H9 (cell line): ENCODE measurements at regions not wholly inside any gene's neighbourhood (a gene's known extent, or its start where the extent isn't known, plus 50 kb on each side); places are given as distances from the start of the nearest gene placed in this dataset.

ENCODE experiments used
- DNase-seq: peaks from one replicate; pipeline ENCODE4 v3.0.0-alpha.2; 2017
- H2AFZ ChIP-seq: one replicate; pipeline ENCODE4 v1.6.1; 2013; ENCODE audit warnings: mild to moderate bottlenecking, low read length, control low read depth, moderate library complexity
- H2AK5ac ChIP-seq: 2 replicates; pipeline ENCODE4 v1.6.1; 2013; ENCODE audit warnings: low read length, control low read depth, mixed read lengths; ENCODE audit not compliant: insufficient read length
- H2BK120ac ChIP-seq: one replicate; pipeline ENCODE4 v1.6.1; 2013; ENCODE audit warnings: low read depth, mild to moderate bottlenecking, low read length, control low read depth, inconsistent platforms; ENCODE audit not compliant: poor library complexity, severe bottlenecking
- H2BK12ac ChIP-seq: 2 replicates; pipeline ENCODE4 v1.6.1; 2013; ENCODE audit warnings: low read length, control low read depth, mixed read lengths, low read depth; ENCODE audit not compliant: insufficient read length
- H2BK15ac ChIP-seq: 2 replicates; pipeline ENCODE4 v1.6.1; 2013; ENCODE audit warnings: low read depth, low read length, control low read depth
- H2BK20ac ChIP-seq: one replicate; pipeline ENCODE4 v1.6.1; 2013; ENCODE audit warnings: low read depth, mild to moderate bottlenecking, low read length, control low read depth, inconsistent platforms; ENCODE audit not compliant: poor library complexity, severe bottlenecking
- H2BK5ac ChIP-seq: 2 replicates; pipeline ENCODE4 v1.6.1; 2013; ENCODE audit warnings: low read length, control low read depth, mixed read lengths; ENCODE audit not compliant: insufficient read length
- H3K14ac ChIP-seq: 2 replicates; pipeline ENCODE4 v1.6.1; 2013; ENCODE audit warnings: low read length, control low read depth; ENCODE audit not compliant: insufficient read depth
- H3K18ac ChIP-seq: 2 replicates; pipeline ENCODE4 v1.6.1; 2013; ENCODE audit warnings: low read depth, mild to moderate bottlenecking, mixed read lengths, low read length, control low read depth; ENCODE audit not compliant: insufficient read length
- H3K23ac ChIP-seq: 2 replicates; pipeline ENCODE4 v1.6.1; 2013; ENCODE audit warnings: low read length, control low read depth, mixed read lengths, low read depth; ENCODE audit not compliant: insufficient read length
- H3K23me2 ChIP-seq: 2 replicates; pipeline ENCODE4 v1.6.1; 2013; ENCODE audit warnings: low read depth, mild to moderate bottlenecking, mixed read lengths, low read length, control low read depth; ENCODE audit not compliant: insufficient read length, poor library complexity, severe bottlenecking
- H3K27ac ChIP-seq: 2 replicates; pipeline ENCODE4 v1.5.1; 2013; ENCODE audit warnings: low read length, control low read depth, mixed read lengths, low read depth; ENCODE audit not compliant: insufficient read length
- H3K27me3 ChIP-seq: 2 replicates; pipeline ENCODE4 v1.6.1; 2013; ENCODE audit warnings: low read length, control low read depth, inconsistent platforms; ENCODE audit not compliant: insufficient read depth
- H3K4ac ChIP-seq: 2 replicates; pipeline ENCODE4 v1.6.1; 2013; ENCODE audit warnings: low read depth, mild to moderate bottlenecking, control low read depth, inconsistent platforms, low read length, moderate library complexity
- H3K4me1 ChIP-seq: 2 replicates; pipeline ENCODE4 v1.6.1; 2013; ENCODE audit warnings: low read length, control low read depth, inconsistent platforms; ENCODE audit not compliant: insufficient read depth
- H3K4me2 ChIP-seq: 2 replicates; pipeline ENCODE4 v1.6.1; 2013; ENCODE audit warnings: low read length, control low read depth, mixed read lengths; ENCODE audit not compliant: insufficient read length, insufficient read depth
- H3K56ac ChIP-seq: 2 replicates; pipeline ENCODE4 v1.6.1; 2013; ENCODE audit warnings: low read depth, mild to moderate bottlenecking, mixed read lengths, low read length, control low read depth; ENCODE audit not compliant: insufficient read length
- H3K79me1 ChIP-seq: 2 replicates; pipeline ENCODE4 v1.6.1; 2013; ENCODE audit warnings: low read depth, mild to moderate bottlenecking, moderate library complexity, low read length, control low read depth, inconsistent platforms; ENCODE audit not compliant: insufficient read depth, poor library complexity, severe bottlenecking
- H3K79me2 ChIP-seq: 2 replicates; pipeline ENCODE4 v1.6.1; 2013; ENCODE audit warnings: low read length, control low read depth, inconsistent platforms; ENCODE audit not compliant: insufficient read depth
- H3K9ac ChIP-seq: 2 replicates; pipeline ENCODE4 v1.6.1; 2013; ENCODE audit warnings: low read length, control low read depth, mixed read lengths; ENCODE audit not compliant: insufficient read length; ENCODE audit errors: extremely low read depth
- H3K9me3 ChIP-seq: one replicate; pipeline ENCODE4 v1.6.1; 2013; ENCODE audit warnings: low read depth, low read length, inconsistent platforms; ENCODE audit not compliant: control insufficient read depth
- H3T11ph ChIP-seq: one replicate; pipeline ENCODE4 v1.6.1; 2013; ENCODE audit warnings: mild to moderate bottlenecking, low read length, control low read depth, inconsistent platforms
- H4K20me1 ChIP-seq: one replicate; pipeline ENCODE4 v1.6.1; 2013; ENCODE audit not compliant: control insufficient read depth, insufficient read length, insufficient read depth
- H4K5ac ChIP-seq: 2 replicates; pipeline ENCODE4 v1.6.1; 2013; ENCODE audit warnings: low read depth, mild to moderate bottlenecking, mixed read lengths, low read length, control low read depth; ENCODE audit not compliant: insufficient read length
- H4K8ac ChIP-seq: replicated peaks from 2 replicates; pipeline ENCODE4 v1.6.1; 2013; ENCODE audit warnings: low read length, control low read depth, mixed read lengths, low read depth; ENCODE audit not compliant: insufficient read length
- H4K91ac ChIP-seq: 2 replicates; pipeline ENCODE4 v1.6.1; 2013; ENCODE audit warnings: low read depth, mild to moderate bottlenecking, moderate library complexity, mixed read lengths, low read length, control low read depth; ENCODE audit not compliant: insufficient read length
- H3K27ac Mint-ChIP-seq, 3 experiments: 2 replicates in 2 of 3; 3 replicates in 1 of 3; pipeline ENCODE4 v1.8.0; 2020 to 2021; ENCODE audit warnings: mixed read lengths in 3 of 3, mild to moderate bottlenecking in 1 of 3, moderate library complexity in 1 of 3
- H3K27me3 Mint-ChIP-seq: 2 replicates; pipeline ENCODE4 v1.8.0; 2021; ENCODE audit warnings: low read depth, mild to moderate bottlenecking, moderate library complexity, mixed read lengths
- H3K36me3 Mint-ChIP-seq, 3 experiments: 2 replicates in 2 of 3; 3 replicates in 1 of 3; pipeline ENCODE4 v1.8.0; 2020 to 2021; ENCODE audit warnings: low read depth in 3 of 3, mixed read lengths in 3 of 3; ENCODE audit not compliant: insufficient read depth in 1 of 3
- H3K4me1 Mint-ChIP-seq, 2 experiments: 2 replicates each; pipeline ENCODE4 v1.8.0; 2020; ENCODE audit warnings: mixed read lengths in 2 of 2
- H3K4me3 Mint-ChIP-seq, 2 experiments: 2 replicates in 1 of 2; 3 replicates in 1 of 2; pipeline ENCODE4 v1.8.0; 2020 to 2021; ENCODE audit warnings: mild to moderate bottlenecking in 2 of 2, mixed read lengths in 2 of 2, moderate library complexity in 1 of 2
- H3K9me3 Mint-ChIP-seq, 2 experiments: 2 replicates in 1 of 2; 3 replicates in 1 of 2; pipeline ENCODE4 v1.8.0; 2020; ENCODE audit warnings: mild to moderate bottlenecking in 2 of 2, mixed read lengths in 2 of 2, moderate library complexity in 1 of 2
- CTCF ChIP-seq: fragments of 200-600 bp; sonication (generic); conservative IDR thresholded peaks from 3 replicates; pipeline ENCODE4 v1.8.0; 2021; ENCODE audit warnings: antibody characterized with exemption, mild to moderate bottlenecking
- WGBS: extraction: QIAGEN DNeasy Blood & Tissue Kit; methylation state at CpG from one replicate; pipeline ENCODE4 v1.1.7; 2013; ENCODE audit warnings: missing lambda C conversion rate, low lambda C conversion rate, mixed read lengths; ENCODE audit not compliant: insufficient read length; ENCODE audit errors: extremely low coverage; 5-methylcytosine and 5-hydroxymethylcytosine counted together

DNA sequence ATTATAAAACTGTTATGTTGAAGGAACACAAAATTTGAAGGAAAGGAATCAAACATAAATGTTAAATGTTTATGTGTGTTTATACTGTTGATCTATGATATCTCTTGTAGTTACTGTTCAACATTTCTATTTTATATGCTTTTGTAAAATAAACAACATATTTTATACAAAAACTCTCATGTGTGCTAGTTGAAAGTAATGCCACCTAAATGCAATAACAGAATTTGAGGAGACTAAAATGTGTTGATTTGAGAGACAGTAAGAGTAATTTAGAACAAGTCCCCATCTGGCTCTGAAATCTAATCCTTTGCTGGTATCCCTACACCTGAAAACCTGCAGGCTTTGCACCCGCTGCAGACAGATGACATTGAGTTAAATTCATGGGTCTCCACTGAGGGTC lies 95.7 kb upstream of the TOP3B start:
- peaks cover 83% of the 10 kb centered on the region for H3K27me3 ChIP-seq
- Mint-ChIP-seq H3K27ac (no peak overlapping the region), H3K9me3 (no peaks in the 10 kb centered on the region), H3K4me1 (no peaks in the 10 kb centered on the region), H3K27me3 (peaks cover 100% of the 10 kb centered on the region), H3K36me3 (no peaks in the 10 kb centered on the region), H3K4me3 (no peak overlapping the region)
- no peak for TF ChIP-seq CTCF
- H3K18ac ChIP-seq: no peak overlapping the region
- H3K14ac ChIP-seq: no peak overlapping the region
- no peak overlapping the region for H2BK120ac ChIP-seq
- no CpG with 5 or more reads among the region's 1 CpG for WGBS
- no peak overlapping the region for H2BK15ac ChIP-seq
- no peak overlapping the region for H3K4ac ChIP-seq
- no peaks in the 10 kb centered on the region for H3K9me3 ChIP-seq
- no peak overlapping the region for H4K91ac ChIP-seq
- no peaks in the 10 kb centered on the region for H3K4me1 ChIP-seq
- H3K79me2 ChIP-seq: no peaks in the 10 kb centered on the region
- no peak overlapping the region for H3K9ac ChIP-seq
- no peak overlapping the region for H3K27ac ChIP-seq
- no peak overlapping the region for H3K4me2 ChIP-seq
- H3T11ph ChIP-seq: no peak overlapping the region
- no peak overlapping the region for H2BK12ac ChIP-seq
- no peak overlapping the region for H3K56ac ChIP-seq
- no peaks in the 10 kb centered on the region for H4K20me1 ChIP-seq
- no peak overlapping the region for H4K5ac ChIP-seq
- H2BK5ac ChIP-seq: no peak overlapping the region
- H2AK5ac ChIP-seq: no peak overlapping the region
- no peak overlapping the region for H3K23ac ChIP-seq
- H3K23me2 ChIP-seq: no peaks in the 10 kb centered on the region
- H2BK20ac ChIP-seq: no peak overlapping the region
- H3K79me1 ChIP-seq: no peaks in the 10 kb centered on the region
- H2AFZ ChIP-seq: no peak overlapping the region
- H4K8ac ChIP-seq: no peak overlapping the region
- no peak for DNase-seq
